OCI-LY7 (cell line): ENCODE measurements at regions not wholly inside any gene's neighbourhood (a gene's known extent, or its start where the extent isn't known, plus 50 kb on each side); places are given as distances from the start of the nearest gene placed in this dataset.
"Not testable (repeated sequence)": the region's sequence is repeated elsewhere in the genome, so short reads cannot be mapped to it uniquely, and the experiment has no call there.

Experiments used
- CTCF ChIP-seq: fragments of 200-600 bp; sonication (generic); conservative IDR thresholded peaks from 2 replicates; pipeline ENCODE4 v1.5.1; 2014; ENCODE audit warnings: mild to moderate bottlenecking, antibody characterized with exemption, low read length, moderate library complexity, mixed read lengths
- EZH2phosphoT487 ChIP-seq: fragments of 200-600 bp; sonication (generic); IDR thresholded peaks from 2 replicates; pipeline ENCODE4 v1.6.1; 2018; ENCODE audit warnings: low read depth, borderline replicate concordance, mild to moderate bottlenecking, mixed run types, antibody characterized with exemption, low read length, moderate library complexity, mixed read lengths

DNA sequence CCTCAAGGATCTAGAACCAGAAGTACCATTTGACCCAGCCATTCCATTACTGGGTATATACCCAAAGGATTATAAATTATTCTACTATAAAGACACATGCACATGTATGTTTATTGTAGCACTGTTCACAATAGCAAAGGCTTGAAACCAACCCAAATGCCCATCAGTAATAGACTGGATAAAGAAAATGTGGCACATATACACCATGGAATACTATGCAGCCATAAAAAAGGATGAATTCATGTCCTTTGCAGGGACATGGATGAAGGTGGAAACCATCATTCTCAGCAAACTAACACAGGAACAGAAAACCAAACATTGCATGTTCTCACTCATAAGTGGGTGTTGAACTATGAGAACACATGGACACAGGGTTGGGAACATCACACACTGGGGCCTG, 317.6 kb downstream of the PRELID2 start:
- not testable (repeated sequence) for TF ChIP-seq CTCF, EZH2phosphoT487
